ENCODE measurements at regions not wholly inside any gene's neighbourhood (a gene's known extent, or its start where the extent isn't known, plus 50 kb on each side); places are given as distances from the start of the nearest gene placed in this dataset.

DNA sequence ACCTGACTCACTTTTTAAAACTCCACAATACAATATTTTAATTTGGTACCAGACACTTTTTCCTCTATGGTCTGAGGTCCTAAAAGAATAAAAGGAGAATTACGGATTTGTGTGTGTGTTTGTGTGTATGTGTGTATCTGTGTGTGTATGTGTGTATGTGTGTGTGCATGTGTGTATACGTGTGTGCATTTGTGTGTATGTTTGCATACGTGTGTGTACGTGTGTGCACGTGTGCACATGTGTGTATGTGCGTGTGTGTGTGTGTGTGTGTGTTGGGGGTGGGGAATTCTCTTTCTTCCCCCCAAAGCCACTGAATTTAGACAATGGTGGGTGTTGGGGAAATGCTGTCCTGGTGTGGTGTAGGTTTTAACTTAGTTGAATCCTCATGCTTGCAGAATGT is 807.7 kb upstream of the SALL3 start:
- TF ChIP-seq FOXP2 (optimal IDR thresholded peaks at IDR 0.05; ENCODE audit: borderline replicate concordance, extremely low read depth, extremely low read length, insufficient read depth) (no peak), SIN3A (IDR thresholded peaks at IDR 0.05; ENCODE audit: borderline replicate concordance, insufficient read depth, low read length) (no peak)
- TF ChIP-seq, protein P1, sequence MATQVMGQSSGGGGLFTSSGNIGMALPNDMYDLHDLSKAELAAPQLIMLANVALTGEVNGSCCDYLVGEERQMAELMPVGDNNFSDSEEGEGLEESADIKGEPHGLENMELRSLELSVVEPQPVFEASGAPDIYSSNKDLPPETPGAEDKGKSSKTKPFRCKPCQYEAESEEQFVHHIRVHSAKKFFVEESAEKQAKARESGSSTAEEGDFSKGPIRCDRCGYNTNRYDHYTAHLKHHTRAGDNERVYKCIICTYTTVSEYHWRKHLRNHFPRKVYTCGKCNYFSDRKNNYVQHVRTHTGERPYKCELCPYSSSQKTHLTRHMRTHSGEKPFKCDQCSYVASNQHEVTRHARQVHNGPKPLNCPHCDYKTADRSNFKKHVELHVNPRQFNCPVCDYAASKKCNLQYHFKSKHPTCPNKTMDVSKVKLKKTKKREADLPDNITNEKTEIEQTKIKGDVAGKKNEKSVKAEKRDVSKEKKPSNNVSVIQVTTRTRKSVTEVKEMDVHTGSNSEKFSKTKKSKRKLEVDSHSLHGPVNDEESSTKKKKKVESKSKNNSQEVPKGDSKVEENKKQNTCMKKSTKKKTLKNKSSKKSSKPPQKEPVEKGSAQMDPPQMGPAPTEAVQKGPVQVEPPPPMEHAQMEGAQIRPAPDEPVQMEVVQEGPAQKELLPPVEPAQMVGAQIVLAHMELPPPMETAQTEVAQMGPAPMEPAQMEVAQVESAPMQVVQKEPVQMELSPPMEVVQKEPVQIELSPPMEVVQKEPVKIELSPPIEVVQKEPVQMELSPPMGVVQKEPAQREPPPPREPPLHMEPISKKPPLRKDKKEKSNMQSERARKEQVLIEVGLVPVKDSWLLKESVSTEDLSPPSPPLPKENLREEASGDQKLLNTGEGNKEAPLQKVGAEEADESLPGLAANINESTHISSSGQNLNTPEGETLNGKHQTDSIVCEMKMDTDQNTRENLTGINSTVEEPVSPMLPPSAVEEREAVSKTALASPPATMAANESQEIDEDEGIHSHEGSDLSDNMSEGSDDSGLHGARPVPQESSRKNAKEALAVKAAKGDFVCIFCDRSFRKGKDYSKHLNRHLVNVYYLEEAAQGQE (IDR thresholded peaks at IDR 0.05; ENCODE audit: insufficient read depth in 1 of 2, low read depth in 2 of 2, low read length in 2 of 2): no peak

GRCh38 chr18:78174737-78175136 is 804.9 kb upstream of the SALL3 start:
- TF ChIP-seq, protein P1 (IDR thresholded peaks at IDR 0.05; ENCODE audit: insufficient read depth in 1 of 2, low read depth in 2 of 2, low read length in 2 of 2): no peak
- TF ChIP-seq TAF1 (IDR thresholded peaks at IDR 0.05; ENCODE audit: borderline replicate concordance, insufficient read depth, low read length) (no peak), POLR2AphosphoS5 (IDR thresholded peaks at IDR 0.05; ENCODE audit: low read depth, low read length) (no peak), FOXP2 (optimal IDR thresholded peaks at IDR 0.05; ENCODE audit: borderline replicate concordance, extremely low read depth, extremely low read length, insufficient read depth) (no peak)

GRCh38 chr18:78178812-78179211 is 800.8 kb upstream of the SALL3 start:
- TF ChIP-seq FOXP2 (optimal IDR thresholded peaks at IDR 0.05; ENCODE audit: borderline replicate concordance, extremely low read depth, extremely low read length, insufficient read depth) (no peak), TAF1 (IDR thresholded peaks at IDR 0.05; ENCODE audit: borderline replicate concordance, insufficient read depth, low read length) (no peak), SIN3A (IDR thresholded peaks at IDR 0.05; ENCODE audit: borderline replicate concordance, insufficient read depth, low read length) (no peak), POLR2AphosphoS5 (IDR thresholded peaks at IDR 0.05; ENCODE audit: low read depth, low read length) (no peak)

DNA sequence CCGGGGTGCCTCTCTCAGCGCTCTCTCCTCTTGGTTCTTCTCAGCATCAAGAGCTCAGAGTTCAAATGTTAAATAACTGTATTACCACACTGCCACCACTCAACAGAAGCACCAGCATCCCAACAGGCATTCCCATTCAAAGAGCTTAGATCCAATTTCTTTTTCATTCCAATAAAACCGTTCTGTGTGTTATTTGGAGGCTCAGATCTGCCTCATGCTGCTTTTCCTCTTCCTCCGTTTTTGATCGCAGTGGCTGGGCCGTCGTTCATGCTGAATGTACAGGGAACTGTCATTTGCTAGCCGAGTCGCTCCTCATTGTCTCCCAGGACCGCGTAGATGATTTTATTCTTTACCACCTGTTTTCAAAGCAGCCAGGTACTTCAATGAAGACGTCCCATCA is 798.9 kb upstream of the SALL3 start:
- TF ChIP-seq TAF1 (IDR thresholded peaks at IDR 0.05; ENCODE audit: borderline replicate concordance, insufficient read depth, low read length) (no peak), POLR2AphosphoS5 (IDR thresholded peaks at IDR 0.05; ENCODE audit: low read depth, low read length) (no peak), SIN3A (IDR thresholded peaks at IDR 0.05; ENCODE audit: borderline replicate concordance, insufficient read depth, low read length) (no peak), FOXP2 (optimal IDR thresholded peaks at IDR 0.05; ENCODE audit: borderline replicate concordance, extremely low read depth, extremely low read length, insufficient read depth) (no peak)
- TF ChIP-seq, protein P1 (IDR thresholded peaks at IDR 0.05; ENCODE audit: insufficient read depth in 1 of 2, low read depth in 2 of 2, low read length in 2 of 2): no peak

GRCh38 chr18:78183815-78184214 is 795.8 kb upstream of the SALL3 start:
- TF ChIP-seq FOXP2 (optimal IDR thresholded peaks at IDR 0.05; ENCODE audit: borderline replicate concordance, extremely low read depth, extremely low read length, insufficient read depth) (no peak), POLR2AphosphoS5 (IDR thresholded peaks at IDR 0.05; ENCODE audit: low read depth, low read length) (no peak), TAF1 (IDR thresholded peaks at IDR 0.05; ENCODE audit: borderline replicate concordance, insufficient read depth, low read length) (no peak), SIN3A (IDR thresholded peaks at IDR 0.05; ENCODE audit: borderline replicate concordance, insufficient read depth, low read length) (no peak)
- TF ChIP-seq, protein P1 (IDR thresholded peaks at IDR 0.05; ENCODE audit: insufficient read depth in 1 of 2, low read depth in 2 of 2, low read length in 2 of 2): no peak
